DOHH2 (cell line): ENCODE measurements at regions not wholly inside any gene's neighbourhood (a gene's known extent, or its start where the extent isn't known, plus 50 kb on each side); places are given as distances from the start of the nearest gene placed in this dataset.

Experiments used
- CTCF ChIP-seq: fragments of 200-600 bp; sonication (generic); IDR thresholded peaks from one replicate; pipeline ENCODE4 v1.5.1; 2014; ENCODE audit warnings: antibody characterized with exemption, mild to moderate bottlenecking, low read depth, low read length; ENCODE audit not compliant: poor library complexity, severe bottlenecking
- EZH2phosphoT487 ChIP-seq: fragments of 200-600 bp; sonication (generic); IDR thresholded peaks from 2 replicates; pipeline ENCODE4 v1.6.1; 2017; ENCODE audit warnings: borderline replicate concordance, mild to moderate bottlenecking, antibody characterized with exemption, low read length, moderate library complexity, mixed read lengths

GRCh38 chr12:126286203-126286602, 1221.0 kb downstream of the AACS start:
- no peak for TF ChIP-seq CTCF
- no peak for TF ChIP-seq EZH2phosphoT487
